ENCODE measurements at regions not wholly inside any gene's neighbourhood (a gene's known extent, or its start where the extent isn't known, plus 50 kb on each side); places are given as distances from the start of the nearest gene placed in this dataset.

DNA sequence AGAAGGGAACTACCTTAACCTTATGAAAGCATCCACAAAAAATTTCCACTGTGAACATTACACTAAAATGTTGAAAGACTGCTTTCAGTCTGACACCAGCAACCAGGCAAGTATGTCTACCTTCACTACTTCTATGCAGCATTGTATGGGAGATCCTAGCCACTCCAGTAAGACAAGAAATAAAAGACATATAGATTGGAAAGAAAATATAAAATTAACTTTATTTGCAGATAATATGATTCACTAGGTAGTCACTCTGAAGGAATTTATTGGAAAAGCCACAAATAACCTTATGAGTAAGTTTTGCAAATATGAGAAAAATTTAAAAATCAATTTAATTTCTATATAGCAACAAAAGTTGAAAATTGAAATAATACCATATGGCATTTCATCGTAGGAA lies 172.0 kb downstream of the RERGL start:
- TF ChIP-seq, protein P1, sequence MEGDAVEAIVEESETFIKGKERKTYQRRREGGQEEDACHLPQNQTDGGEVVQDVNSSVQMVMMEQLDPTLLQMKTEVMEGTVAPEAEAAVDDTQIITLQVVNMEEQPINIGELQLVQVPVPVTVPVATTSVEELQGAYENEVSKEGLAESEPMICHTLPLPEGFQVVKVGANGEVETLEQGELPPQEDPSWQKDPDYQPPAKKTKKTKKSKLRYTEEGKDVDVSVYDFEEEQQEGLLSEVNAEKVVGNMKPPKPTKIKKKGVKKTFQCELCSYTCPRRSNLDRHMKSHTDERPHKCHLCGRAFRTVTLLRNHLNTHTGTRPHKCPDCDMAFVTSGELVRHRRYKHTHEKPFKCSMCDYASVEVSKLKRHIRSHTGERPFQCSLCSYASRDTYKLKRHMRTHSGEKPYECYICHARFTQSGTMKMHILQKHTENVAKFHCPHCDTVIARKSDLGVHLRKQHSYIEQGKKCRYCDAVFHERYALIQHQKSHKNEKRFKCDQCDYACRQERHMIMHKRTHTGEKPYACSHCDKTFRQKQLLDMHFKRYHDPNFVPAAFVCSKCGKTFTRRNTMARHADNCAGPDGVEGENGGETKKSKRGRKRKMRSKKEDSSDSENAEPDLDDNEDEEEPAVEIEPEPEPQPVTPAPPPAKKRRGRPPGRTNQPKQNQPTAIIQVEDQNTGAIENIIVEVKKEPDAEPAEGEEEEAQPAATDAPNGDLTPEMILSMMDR (conservative IDR thresholded peaks at IDR 0.05), result no peak
- no peak for TF ChIP-seq ZFX (IDR thresholded peaks at IDR 0.05)
